Glomerular endothelial cell (primary cell): ENCODE measurements at regions not wholly inside any gene's neighbourhood (a gene's known extent, or its start where the extent isn't known, plus 50 kb on each side); places are given as distances from the start of the nearest gene placed in this dataset.
"Not testable (repeated sequence)": the region's sequence is repeated elsewhere in the genome, so short reads cannot be mapped to it uniquely, and the experiment has no call there.

Experiments used
- DNase-seq: peaks from one replicate; pipeline ENCODE4 v3.0.0-alpha.2; 2011; ENCODE audit warnings: low read depth, low spot score; ENCODE audit errors: extremely low read depth

- no peak for DNase-seq
Observed at GRCh38 chr11:121909596-121909995, 206.4 kb downstream of the BLID start.

- DNase-seq: no peak
Observed at GRCh38 chr11:121907379-121907778, 208.6 kb downstream of the BLID start.

- DNase-seq: no peak
Observed at GRCh38 chr11:121904148-121904547, 211.9 kb downstream of the BLID start.

- DNase-seq: no peak
Observed at GRCh38 chr11:121901886-121902285, 214.1 kb downstream of the BLID start.

- DNase-seq: not testable (repeated sequence)
Observed at GRCh38 chr11:121901417-121901816, 214.6 kb downstream of the BLID start.

- DNase-seq: no peak
Observed at GRCh38 chr11:121899520-121899919, 216.5 kb downstream of the BLID start.

GRCh38 chr11:121898903-121899302 lies 217.1 kb downstream of the BLID start:
- no peak for DNase-seq

GRCh38 chr11:121895919-121896318 lies 220.1 kb downstream of the BLID start:
- DNase-seq: no peak

GRCh38 chr11:121894581-121894980 lies 221.4 kb downstream of the BLID start:
- DNase-seq: no peak

GRCh38 chr11:121892863-121893262 lies 223.2 kb downstream of the BLID start:
- DNase-seq: no peak

- peak; percentile 78 for DNase-seq
Observed at GRCh38 chr11:121892131-121892681, 223.8 kb downstream of the BLID start.

- DNase-seq: no peak
Observed at GRCh38 chr11:121890946-121891515, 225.0 kb downstream of the BLID start.

- no peak for DNase-seq
Observed at GRCh38 chr11:121890377-121890776, 225.6 kb downstream of the BLID start.

GRCh38 chr11:121889931-121890330 lies 226.1 kb downstream of the BLID start:
- no peak for DNase-seq

GRCh38 chr11:121889186-121889585 lies 226.8 kb downstream of the BLID start:
- DNase-seq: no peak

GRCh38 chr11:121887976-121888557 lies 227.9 kb downstream of the BLID start:
- DNase-seq: no peak

- no peak for DNase-seq
Observed at GRCh38 chr11:121887569-121887968, 228.4 kb downstream of the BLID start.

GRCh38 chr11:121886996-121887395 lies 229.0 kb downstream of the BLID start:
- no peak for DNase-seq

- no peak for DNase-seq
Observed at GRCh38 chr11:121886005-121886734, 229.8 kb downstream of the BLID start.

GRCh38 chr11:121884626-121885025 lies 231.4 kb downstream of the BLID start:
- DNase-seq: no peak

- DNase-seq: no peak
Observed at GRCh38 chr11:121881806-121882205, 234.2 kb downstream of the BLID start.

- DNase-seq: no peak
Observed at GRCh38 chr11:121877152-121877551, 238.9 kb downstream of the BLID start.
